NCI-H345 (cell line): ENCODE measurements at regions not wholly inside any gene's neighbourhood (a gene's known extent, or its start where the extent isn't known, plus 50 kb on each side); places are given as distances from the start of the nearest gene placed in this dataset.
A peak's percentile ranks its signal among the peaks of the same experiment; 100 is the strongest.
"Not testable (repeated sequence)": the region's sequence is repeated elsewhere in the genome, so short reads cannot be mapped to it uniquely, and the experiment has no call there.

Experiments used
- DNase-seq: peaks from one replicate; lab custom pipeline; 2025; lab: John Stamatoyannopoulos, UW

- no peak for DNase-seq
These were observed 679.2 kb upstream of the ZNF804A start for GRCh38 chr2:183919167-183919566.

DNA sequence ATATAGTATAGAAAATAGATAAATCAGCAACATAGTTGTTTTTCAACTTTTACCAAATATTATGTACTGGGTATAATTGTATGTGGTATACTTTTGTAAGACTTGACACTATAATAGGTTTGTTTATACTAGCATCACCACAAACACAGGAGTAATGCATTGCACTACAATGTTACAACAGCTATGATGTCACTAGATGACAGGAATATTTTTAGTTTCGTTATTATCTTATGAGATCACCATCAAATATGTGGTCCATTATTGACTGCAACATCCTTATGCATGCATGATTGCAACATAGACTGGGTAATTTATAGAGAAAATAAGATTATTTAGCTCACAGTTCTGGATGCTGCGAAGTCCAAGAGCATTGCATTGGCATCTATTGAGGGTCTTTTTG, 678.4 kb upstream of the ZNF804A start:
- no peak for DNase-seq

GRCh38 chr2:183925281-183925680, 673.0 kb upstream of the ZNF804A start:
- no peak for DNase-seq

DNA sequence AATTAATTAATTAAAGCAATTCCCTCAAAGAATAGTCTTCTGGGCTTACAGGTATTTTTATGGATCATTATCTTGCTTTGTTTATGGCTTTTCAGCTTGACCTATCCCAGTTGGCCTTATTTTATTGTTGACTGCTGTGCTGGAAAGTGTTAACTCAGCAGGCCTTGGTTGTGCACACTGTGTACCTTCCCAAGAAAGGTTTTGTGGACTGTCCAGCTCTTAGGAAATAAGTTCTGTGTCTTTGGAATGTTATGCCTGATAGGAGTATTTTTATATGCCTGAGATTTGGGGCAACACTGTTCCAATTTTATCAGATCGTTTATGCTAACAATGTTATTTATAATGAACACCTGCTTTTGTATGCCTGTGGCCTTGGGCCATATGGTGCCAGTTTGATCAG, 671.9 kb upstream of the ZNF804A start:
- no peak for DNase-seq

DNA sequence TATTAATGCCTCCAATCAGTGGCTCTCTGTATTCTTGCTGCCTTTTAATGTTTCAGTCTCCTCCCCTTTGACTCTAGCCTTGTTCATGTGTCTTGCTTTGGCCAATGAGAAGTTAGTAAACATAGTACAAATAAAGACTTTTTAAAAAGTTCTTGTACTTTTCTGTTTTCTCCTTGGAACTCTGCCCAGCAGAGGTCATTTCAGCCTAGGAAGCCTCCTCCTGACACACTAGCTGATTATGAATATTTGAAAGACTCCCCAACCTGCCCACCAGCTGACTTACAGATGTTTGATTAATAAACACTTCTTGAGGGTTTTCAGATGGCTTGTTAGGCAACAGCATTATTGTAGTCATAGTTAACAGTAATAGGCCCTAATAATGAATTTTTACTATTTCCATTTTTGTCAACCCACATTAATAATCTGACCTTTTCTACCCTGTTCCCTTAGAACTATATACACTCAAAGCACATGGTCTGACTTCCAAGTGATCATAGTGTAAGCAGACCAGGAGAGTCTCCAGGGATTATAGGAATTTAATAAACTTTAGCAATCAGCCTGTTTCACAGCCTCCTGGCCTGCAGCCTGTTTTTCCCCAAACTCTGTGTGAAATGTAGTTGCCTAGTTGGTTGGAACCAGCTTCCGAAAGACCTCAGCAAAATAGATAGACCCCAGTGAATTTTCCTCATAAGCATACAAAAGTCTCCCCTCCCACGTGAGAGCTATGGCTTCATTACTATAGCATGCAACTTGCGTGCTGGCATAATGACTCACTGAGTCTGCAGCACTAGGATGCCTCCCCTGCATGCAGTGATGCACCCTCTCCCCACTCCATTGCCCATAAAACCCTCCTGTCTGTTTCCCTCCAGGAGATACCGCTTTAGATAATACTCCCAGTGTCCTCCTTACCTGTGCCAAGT, 670.7 kb upstream of the ZNF804A start:
- no peak for DNase-seq

DNA sequence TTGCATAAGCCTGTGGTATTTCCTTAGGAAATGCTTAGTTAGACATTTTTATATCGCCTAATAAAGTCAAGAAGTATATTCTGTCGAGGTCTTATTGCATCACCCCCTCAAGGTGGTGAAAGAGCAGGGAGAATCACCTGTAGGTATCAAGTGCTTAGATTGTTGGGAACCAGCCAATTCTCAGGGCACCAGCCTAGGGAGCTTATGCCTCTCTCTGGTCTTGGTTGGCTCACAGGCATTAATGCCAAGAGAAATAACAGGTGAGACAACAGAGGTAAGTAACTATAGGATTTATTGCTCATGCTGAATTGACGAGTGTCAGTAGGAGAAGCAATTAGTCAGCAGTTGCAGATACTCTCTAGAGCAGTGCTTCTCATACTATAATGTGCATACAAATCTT, 663.3 kb upstream of the ZNF804A start:
- DNase-seq: peak; percentile 50

DNA sequence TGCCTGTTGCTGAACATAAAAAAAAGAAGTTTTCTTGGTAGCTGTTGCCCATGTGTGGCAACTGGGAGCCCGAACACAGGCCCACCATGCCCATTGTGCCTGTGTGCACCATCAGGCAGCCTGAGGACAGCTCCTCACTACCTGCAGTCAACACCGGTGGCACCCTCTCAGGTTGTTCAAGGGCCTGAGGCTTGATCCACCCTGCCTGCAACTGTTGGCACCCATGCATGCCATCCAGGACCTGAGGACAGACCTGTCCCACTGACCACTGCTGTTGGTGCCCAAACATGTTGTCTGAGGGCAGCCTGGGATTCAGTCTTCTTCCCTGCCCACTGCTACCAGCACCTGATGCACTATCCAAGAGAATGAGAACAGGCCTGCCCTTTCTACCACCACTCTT, 661.1 kb upstream of the ZNF804A start:
- DNase-seq: no peak

DNA sequence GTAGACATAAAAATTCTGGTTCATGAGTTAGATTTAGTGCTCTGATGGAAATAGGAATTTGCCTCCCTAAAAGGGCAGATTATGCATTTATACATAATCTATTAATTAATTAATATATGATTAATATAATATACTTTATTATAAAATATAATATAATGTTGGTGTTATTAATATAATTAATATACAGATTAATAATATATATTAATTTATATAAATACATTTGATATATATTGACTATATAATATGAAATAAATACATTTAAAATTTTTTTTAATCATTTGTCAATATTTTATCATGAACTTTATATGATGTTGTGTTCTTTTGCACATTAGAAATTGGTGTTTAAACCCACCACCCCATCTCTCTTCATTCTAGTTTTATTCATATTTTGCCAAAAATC, 652.1 kb upstream of the ZNF804A start:
- no peak for DNase-seq

- no peak for DNase-seq
These were observed 649.5 kb upstream of the ZNF804A start for GRCh38 chr2:183948861-183949260.

- DNase-seq: peak; percentile 4
These were observed 647.7 kb upstream of the ZNF804A start for GRCh38 chr2:183950673-183951072.

DNA sequence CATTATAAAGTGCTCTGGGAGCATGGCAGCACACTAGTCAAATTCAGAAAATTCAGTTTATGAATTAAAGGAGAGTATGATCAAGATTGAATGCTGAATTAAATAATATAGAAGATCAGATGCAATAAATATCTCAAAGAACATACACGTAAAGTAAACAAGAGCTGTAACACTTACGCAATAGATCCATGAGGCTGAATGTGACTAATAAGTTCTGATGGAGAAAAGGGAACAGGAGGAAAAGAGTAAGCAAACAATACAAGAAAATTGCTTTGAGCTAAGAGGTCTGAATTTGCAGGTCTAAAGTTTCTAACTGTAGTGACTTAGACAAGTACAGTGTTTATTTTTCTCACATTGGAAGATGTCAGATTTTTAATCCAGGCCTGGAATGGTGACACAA, 646.7 kb upstream of the ZNF804A start:
- no peak for DNase-seq

DNA sequence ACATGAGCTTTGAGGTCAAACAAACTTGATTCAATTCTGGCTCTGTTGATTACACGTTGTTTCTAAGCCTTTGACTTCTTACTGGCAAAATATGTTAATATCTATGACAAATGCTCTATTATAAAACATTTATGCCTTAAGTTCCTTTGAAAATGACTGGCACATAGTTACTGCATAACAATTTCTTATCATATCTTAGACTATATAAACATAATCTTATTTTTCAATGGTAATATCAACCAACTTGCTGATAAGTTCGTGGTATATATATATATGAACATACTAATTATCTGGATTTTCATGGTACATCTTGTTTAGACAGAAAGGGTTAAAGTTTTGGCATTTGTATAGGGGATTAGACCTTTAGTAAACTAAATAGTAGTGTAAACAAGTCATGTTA, 645.6 kb upstream of the ZNF804A start:
- no peak for DNase-seq

- DNase-seq: no peak
These were observed 634.7 kb upstream of the ZNF804A start for GRCh38 chr2:183963609-183964008.

GRCh38 chr2:183964565-183964964, 633.8 kb upstream of the ZNF804A start:
- DNase-seq: no peak

DNA sequence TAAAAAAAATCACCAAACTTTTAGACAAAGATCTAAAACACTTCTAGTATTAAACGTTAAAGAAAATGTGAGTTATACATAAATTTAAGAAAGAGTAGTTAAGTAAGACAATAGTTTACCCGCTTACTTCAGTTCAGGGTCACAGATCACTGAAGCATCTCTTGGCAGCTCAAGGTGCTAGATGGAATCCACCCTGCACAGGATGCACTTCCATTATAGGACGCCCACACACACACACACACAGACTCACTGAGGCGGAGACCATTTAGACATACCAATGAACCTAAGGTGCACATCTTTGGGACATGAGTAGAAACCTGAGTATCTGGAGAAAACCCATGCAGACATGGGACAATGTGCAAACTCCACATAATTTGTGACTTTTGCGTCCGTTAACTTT, 630.6 kb upstream of the ZNF804A start:
- no peak for DNase-seq

DNA sequence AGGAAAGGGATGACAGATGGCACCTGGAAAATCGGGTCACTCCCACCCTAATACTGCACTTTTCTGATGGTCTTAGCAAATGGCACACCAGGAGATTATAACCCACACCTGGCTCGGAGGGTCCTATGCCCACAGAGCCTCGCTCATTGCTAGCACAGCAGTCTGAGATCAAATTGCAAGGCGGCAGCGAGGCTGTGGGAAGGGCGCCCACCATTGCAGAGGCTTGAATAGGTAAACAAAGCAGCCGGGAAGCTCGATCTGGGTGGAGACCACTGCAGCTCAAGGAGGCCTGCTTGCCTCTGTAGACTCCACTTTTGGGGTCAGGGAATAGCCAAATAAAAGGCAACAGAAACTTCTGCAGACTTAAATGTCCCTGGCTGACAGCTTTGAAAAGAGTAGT, 622.7 kb upstream of the ZNF804A start:
- not testable (repeated sequence) for DNase-seq

DNA sequence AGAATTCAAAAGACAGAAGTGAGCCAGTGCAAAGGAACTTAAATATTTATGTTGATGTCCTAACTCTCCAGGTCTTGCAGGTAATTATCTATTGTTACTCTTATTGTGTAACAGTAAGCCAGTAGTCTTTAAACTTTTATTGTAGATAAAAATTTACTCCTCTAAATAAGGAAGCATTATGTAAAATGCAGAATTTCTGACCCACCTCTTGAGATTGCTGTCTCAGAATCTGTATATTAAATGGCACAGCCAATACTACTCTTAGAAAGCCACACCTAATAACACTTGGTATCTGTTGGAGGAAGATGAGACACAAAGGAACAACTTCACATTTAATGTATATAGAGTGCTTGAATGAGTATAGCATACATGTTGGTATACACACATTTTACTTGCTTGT, 613.5 kb upstream of the ZNF804A start:
- DNase-seq: no peak

DNA sequence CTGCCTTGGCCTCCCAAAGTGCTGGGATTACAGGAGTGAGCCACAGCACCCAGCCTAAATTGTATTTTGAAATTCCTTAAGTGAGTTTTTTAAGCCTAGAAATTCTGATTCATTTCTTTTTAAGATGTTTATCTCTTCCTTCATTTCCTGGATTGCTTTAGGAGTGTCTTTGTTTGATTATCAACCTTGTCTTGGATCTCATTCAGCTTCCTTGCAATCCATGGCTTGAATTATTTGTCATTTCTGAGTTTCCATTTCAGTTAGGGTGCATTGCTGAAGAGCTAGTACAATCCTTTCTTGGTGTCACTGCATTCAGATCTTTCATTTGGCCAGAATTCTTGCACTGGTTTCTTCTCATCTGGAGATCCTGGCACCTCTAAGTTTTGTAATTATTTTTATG, 606.4 kb upstream of the ZNF804A start:
- no peak for DNase-seq

DNA sequence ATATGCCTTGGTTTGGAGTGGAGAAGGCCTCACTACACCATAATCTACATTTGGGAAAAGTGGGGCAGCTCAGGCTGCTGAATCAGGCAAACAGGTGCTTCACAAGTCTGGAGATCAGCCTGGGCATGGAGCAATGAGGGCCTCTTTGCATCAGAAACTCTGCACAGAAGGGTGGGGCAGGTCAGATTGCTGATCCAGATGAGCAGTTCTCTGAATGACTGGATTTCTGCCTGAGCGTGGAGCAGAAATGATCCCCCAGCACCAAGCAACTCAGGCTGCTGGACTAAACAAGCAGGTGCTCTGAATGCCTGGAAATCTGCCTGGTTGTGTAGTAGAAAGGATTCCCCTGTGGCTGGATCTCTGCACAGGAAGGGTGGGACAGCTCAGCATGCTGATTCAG, 605.3 kb upstream of the ZNF804A start:
- DNase-seq: no peak

DNA sequence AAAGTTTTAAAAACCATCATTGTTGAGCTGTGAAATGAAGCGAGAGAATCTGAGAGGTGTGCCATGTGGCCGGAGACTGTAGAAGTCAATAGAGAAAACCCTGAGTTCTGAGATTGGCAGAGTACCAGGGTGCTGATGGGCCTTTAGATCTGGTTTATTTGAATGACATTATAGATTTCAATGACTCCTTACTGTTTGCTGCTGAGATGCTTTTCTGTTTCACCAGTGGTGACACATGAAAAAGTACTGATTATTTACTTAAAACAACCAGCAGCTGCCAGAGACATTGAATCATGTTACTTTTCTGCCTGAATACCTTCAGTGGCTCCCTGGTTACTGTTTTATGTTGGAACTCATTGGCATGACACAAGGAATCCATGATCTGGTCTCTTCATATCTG, 602.7 kb upstream of the ZNF804A start:
- DNase-seq: peak; percentile 88

DNA sequence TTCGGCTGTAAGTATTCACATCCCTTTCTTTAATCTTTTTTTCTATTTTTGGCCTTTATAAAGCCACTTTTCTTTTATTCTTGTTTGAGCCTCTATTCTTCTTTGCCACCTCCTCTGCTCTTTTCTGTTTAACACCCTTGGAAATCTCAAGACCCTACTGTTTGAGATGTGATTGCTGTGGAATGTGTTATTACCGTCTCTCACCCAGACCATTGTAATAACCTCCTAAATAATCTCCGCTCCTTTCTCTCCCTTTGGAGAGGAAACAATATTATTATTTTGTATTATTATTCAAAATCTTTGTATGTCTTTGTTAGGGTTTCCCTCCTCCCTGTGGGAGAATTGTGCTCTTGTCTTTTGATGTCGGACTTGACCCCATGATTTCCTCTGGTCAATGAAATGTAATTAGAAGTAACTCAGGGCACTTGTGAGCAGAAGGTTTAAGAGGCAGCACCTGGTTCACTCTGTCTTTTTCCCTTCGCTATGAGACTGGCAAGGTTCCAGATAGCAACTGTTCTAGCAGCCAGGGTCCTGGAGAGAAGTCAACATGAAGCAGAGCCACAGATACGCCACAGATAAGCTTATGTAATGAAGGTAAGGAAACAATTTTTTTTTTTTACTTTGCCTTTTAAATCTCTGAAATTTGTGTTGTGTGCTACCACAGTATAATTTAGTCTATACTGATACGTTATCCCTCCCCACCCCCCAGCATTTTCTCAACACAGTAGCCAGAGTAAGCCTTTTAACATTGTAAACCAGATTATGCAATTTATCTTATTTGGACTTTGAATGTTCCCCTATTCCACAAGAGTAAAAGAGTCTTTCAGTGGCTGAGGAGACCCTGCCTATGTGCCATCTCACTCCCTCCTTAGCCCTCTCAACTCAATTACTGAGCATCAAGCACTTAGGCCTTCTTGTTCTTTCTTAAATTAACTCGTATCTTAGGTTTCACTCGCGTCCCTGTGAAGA, 601.2 kb upstream of the ZNF804A start:
- peak; percentile 94 for DNase-seq

DNA sequence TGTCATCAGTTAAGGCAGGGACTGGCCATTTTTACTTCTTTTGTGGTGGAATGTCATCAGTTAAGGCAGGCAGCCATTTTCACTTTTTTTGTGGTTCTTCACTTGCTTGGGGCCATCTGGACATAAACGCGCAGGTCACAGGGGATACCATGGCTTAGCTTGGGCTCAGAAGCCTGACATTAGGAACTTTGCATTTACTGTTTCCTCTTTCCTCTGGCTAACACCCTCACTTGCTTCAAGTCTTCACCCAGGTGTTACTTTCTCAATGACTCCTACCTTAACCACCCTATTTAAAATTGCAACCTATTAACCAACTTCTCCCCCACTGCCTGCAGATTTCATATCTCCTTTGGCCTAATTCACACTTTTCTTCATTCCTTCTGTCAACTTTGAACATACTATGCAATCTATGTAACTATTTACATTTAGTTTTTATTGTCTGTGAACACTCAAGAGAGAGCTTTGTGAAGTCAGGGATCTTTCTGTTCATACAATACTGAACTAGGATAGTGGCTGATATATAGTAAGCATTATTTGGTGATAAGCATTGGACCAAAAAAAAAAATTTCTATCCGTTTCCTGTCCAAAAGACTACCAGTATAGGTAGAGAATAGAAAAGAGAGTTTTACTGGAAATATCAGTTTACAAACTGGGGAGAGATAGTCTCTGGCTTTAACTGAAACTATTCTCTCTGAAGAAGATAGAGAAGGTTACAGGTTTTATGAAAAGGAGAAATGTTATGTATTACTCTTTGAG, 600.1 kb upstream of the ZNF804A start:
- no peak for DNase-seq
